RPMI8226 (cell line): ENCODE measurements at regions not wholly inside any gene's neighbourhood (a gene's known extent, or its start where the extent isn't known, plus 50 kb on each side); places are given as distances from the start of the nearest gene placed in this dataset.
"Not testable (repeated sequence)": the region's sequence is repeated elsewhere in the genome, so short reads cannot be mapped to it uniquely, and the experiment has no call there.

Experiments used
- DNase-seq: peaks from one replicate; pipeline ENCODE4 v3.0.0-alpha.2; 2015

- no peak for DNase-seq
Measured at GRCh38 chr14:35174342-35174741, 52.0 kb downstream of the PRORP start.

- DNase-seq = no peak
Measured at GRCh38 chr14:35180179-35180578, 57.8 kb downstream of the PRORP start.

GRCh38 chr14:35184891-35185290, 62.5 kb downstream of the PRORP start:
- DNase-seq = not testable (repeated sequence)

GRCh38 chr14:35189422-35189821, 67.1 kb downstream of the PRORP start:
- DNase-seq = no peak

GRCh38 chr14:35193161-35193560, 70.8 kb downstream of the PRORP start:
- no peak for DNase-seq

- not testable (repeated sequence) for DNase-seq
Measured at GRCh38 chr14:35194183-35194582, 71.8 kb downstream of the PRORP start.

- DNase-seq = no peak
Measured at GRCh38 chr14:35196571-35196970, 74.2 kb downstream of the PRORP start.

- no peak for DNase-seq
Measured at GRCh38 chr14:35197015-35197414, 74.7 kb downstream of the PRORP start.

- no peak for DNase-seq
Measured at GRCh38 chr14:35201066-35201465, 78.7 kb downstream of the PRORP start.

- no peak for DNase-seq
Measured at GRCh38 chr14:35202195-35202594, 79.8 kb downstream of the PRORP start.

- no peak for DNase-seq
Measured at GRCh38 chr14:35205737-35206136, 83.4 kb downstream of the PRORP start.

GRCh38 chr14:35211067-35211466, 81.1 kb upstream of the PSMA6 start:
- no peak for DNase-seq

- no peak for DNase-seq
Measured at GRCh38 chr14:35212471-35213142, 79.6 kb upstream of the PSMA6 start.

- no peak for DNase-seq
Measured at GRCh38 chr14:35213143-35213788, 78.9 kb upstream of the PSMA6 start.

GRCh38 chr14:35213869-35214387, 78.3 kb upstream of the PSMA6 start:
- DNase-seq = no peak

- DNase-seq = not testable (repeated sequence)
Measured at GRCh38 chr14:35214402-35214801, 77.8 kb upstream of the PSMA6 start.

- DNase-seq = no peak
Measured at GRCh38 chr14:35215110-35215813, 76.9 kb upstream of the PSMA6 start.

- not testable (repeated sequence) for DNase-seq
Measured at GRCh38 chr14:35218176-35218575, 74.0 kb upstream of the PSMA6 start.

GRCh38 chr14:35218963-35219362, 73.2 kb upstream of the PSMA6 start:
- no peak for DNase-seq

- no peak for DNase-seq
Measured at GRCh38 chr14:35220027-35220676, 72.0 kb upstream of the PSMA6 start.

- DNase-seq = no peak
Measured at GRCh38 chr14:35220920-35221319, 71.3 kb upstream of the PSMA6 start.

- no peak for DNase-seq
Measured at GRCh38 chr14:35221462-35221861, 70.7 kb upstream of the PSMA6 start.

- DNase-seq = no peak
Measured at GRCh38 chr14:35222324-35222723, 69.9 kb upstream of the PSMA6 start.
